Calu3 (cell line): ENCODE measurements at regions not wholly inside any gene's neighbourhood (a gene's known extent, or its start where the extent isn't known, plus 50 kb on each side); places are given as distances from the start of the nearest gene placed in this dataset.

ENCODE experiments used
- BruUV-seq: library from RNA; stranded (reverse); fragments of 400-500 nt; replicated peaks from 2 replicates; lab custom pipeline; 2021; lab: Mats Ljungman, UMichigan
- CTCF ChIA-PET: fragments of 300-600 bp; sonication (Branson Sonifier 250); formaldehyde crosslinking; loops from one replicate; lab custom pipeline; 2022; ENCODE audit warnings: antibody characterized with exemption; lab: Charles Lee
- DNase-seq: peaks from one replicate; pipeline ENCODE4 v3.0.0; 2022
- H3K27ac Mint-ChIP-seq: one replicate; pipeline ENCODE4 v1.8.0; 2022; ENCODE audit warnings: mixed read lengths; ENCODE audit not compliant: unreplicated experiment
- H3K27me3 Mint-ChIP-seq: one replicate; pipeline ENCODE4 v1.8.0; 2022; ENCODE audit warnings: mixed read lengths; ENCODE audit not compliant: unreplicated experiment
- H3K36me3 Mint-ChIP-seq: one replicate; pipeline ENCODE4 v1.8.0; 2022; ENCODE audit warnings: mild to moderate bottlenecking, moderate library complexity, mixed read lengths; ENCODE audit not compliant: insufficient read depth, unreplicated experiment
- H3K4me1 Mint-ChIP-seq: one replicate; pipeline ENCODE4 v1.8.0; 2022; ENCODE audit warnings: mild to moderate bottlenecking, low read depth, mixed read lengths; ENCODE audit not compliant: unreplicated experiment
- H3K4me3 Mint-ChIP-seq: one replicate; pipeline ENCODE4 v1.8.0; 2022; ENCODE audit warnings: mild to moderate bottlenecking, low read depth, moderate library complexity, mixed read lengths; ENCODE audit not compliant: unreplicated experiment
- H3K9me3 Mint-ChIP-seq: one replicate; pipeline ENCODE4 v1.8.0; 2022; ENCODE audit warnings: low read depth, mixed read lengths; ENCODE audit not compliant: unreplicated experiment
- CTCF ChIP-seq: fragments of 200-600 bp; IDR thresholded peaks from one replicate; pipeline ENCODE4 v1.8.0; 2022; ENCODE audit warnings: antibody characterized with exemption; ENCODE audit not compliant: unreplicated experiment
- intact Hi-C: fragments of 100-400 bp; cut with micrococcal nuclease; formaldehyde crosslinking; loops from one replicate; pipeline ENCODE4 v1.10.0; 2022; ENCODE audit not compliant: unreplicated experiment

GRCh38 chrX:98331407-98331806 lies 1447.7 kb downstream of the RPA4 start:
- Mint-ChIP-seq H3K27me3 (no peaks in the 10 kb centered on the region), H3K27ac (no peak overlapping the region), H3K4me3 (no peak overlapping the region), H3K36me3 (no peaks in the 10 kb centered on the region), H3K4me1 (no peaks in the 10 kb centered on the region), H3K9me3 (peaks cover 5% of the 10 kb centered on the region)
- intact Hi-C loops = no loop called here
- TF ChIP-seq CTCF = no peak
- no TSS peak for BruUV-seq
- CTCF ChIA-PET = no interaction called here
- DNase-seq = no peak

- intact Hi-C loops = no loop called here
- Mint-ChIP-seq H3K4me3 (no peak overlapping the region), H3K27me3 (no peaks in the 10 kb centered on the region), H3K36me3 (no peaks in the 10 kb centered on the region), H3K27ac (no peak overlapping the region), H3K9me3 (peaks cover 17% of the 10 kb centered on the region), H3K4me1 (no peaks in the 10 kb centered on the region)
- no peak for TF ChIP-seq CTCF
- DNase-seq = no peak
- BruUV-seq = no TSS peak
- CTCF ChIA-PET = no interaction called here
Measured at GRCh38 chrX:98338544-98338943, 1454.8 kb downstream of the RPA4 start.

GRCh38 chrX:98350940-98351339 lies 1467.2 kb downstream of the RPA4 start:
- H3K4me3 Mint-ChIP-seq = no peak overlapping the region
- H3K27me3 Mint-ChIP-seq = no peaks in the 10 kb centered on the region
- H3K27ac Mint-ChIP-seq = no peak overlapping the region
- TF ChIP-seq CTCF = no peak
- H3K36me3 Mint-ChIP-seq = no peaks in the 10 kb centered on the region
- intact Hi-C loops = no loop called here
- no peak for DNase-seq
- CTCF ChIA-PET = no interaction called here
- H3K9me3 Mint-ChIP-seq = peaks cover 3% of the 10 kb centered on the region
- no peaks in the 10 kb centered on the region for H3K4me1 Mint-ChIP-seq
- no TSS peak for BruUV-seq

- no peak for DNase-seq
- H3K36me3 Mint-ChIP-seq = no peaks in the 10 kb centered on the region
- no peak for TF ChIP-seq CTCF
- no peak overlapping the region for H3K4me3 Mint-ChIP-seq
- BruUV-seq = no TSS peak
- H3K9me3 Mint-ChIP-seq = no peaks in the 10 kb centered on the region
- CTCF ChIA-PET = no interaction called here
- H3K27me3 Mint-ChIP-seq = no peaks in the 10 kb centered on the region
- no peak overlapping the region for H3K27ac Mint-ChIP-seq
- intact Hi-C loops = no loop called here
- no peaks in the 10 kb centered on the region for H3K4me1 Mint-ChIP-seq
Measured at GRCh38 chrX:98357146-98357545, 1473.4 kb downstream of the RPA4 start.

- Mint-ChIP-seq H3K36me3 (no peaks in the 10 kb centered on the region), H3K4me3 (no peak overlapping the region), H3K9me3 (peaks cover 8% of the 10 kb centered on the region), H3K27ac (no peak overlapping the region), H3K27me3 (no peaks in the 10 kb centered on the region), H3K4me1 (no peaks in the 10 kb centered on the region)
- TF ChIP-seq CTCF = no peak
- intact Hi-C loops = no loop called here
- no peak for DNase-seq
- no TSS peak for BruUV-seq
- CTCF ChIA-PET = no interaction called here
Measured at GRCh38 chrX:98362630-98363029, 1478.9 kb downstream of the RPA4 start.
